ENCODE measurements at regions not wholly inside any gene's neighbourhood (a gene's known extent, or its start where the extent isn't known, plus 50 kb on each side); places are given as distances from the start of the nearest gene placed in this dataset.
"Not testable (repeated sequence)": the region's sequence is repeated elsewhere in the genome, so short reads cannot be mapped to it uniquely, and the experiment has no call there.

- DNase-seq (ENCODE audit: low read depth): no peak
Measured at GRCh38 chr7:127530148-127530547, 55.2 kb downstream of the GCC1 start.

GRCh38 chr7:127527561-127527960 is 57.8 kb downstream of the GCC1 start:
- no peak for DNase-seq (ENCODE audit: low read depth)

- no peak for DNase-seq (ENCODE audit: low read depth)
Measured at GRCh38 chr7:127525866-127526480, 59.4 kb downstream of the GCC1 start.

- no peak for DNase-seq (ENCODE audit: low read depth)
Measured at GRCh38 chr7:127516320-127516719, 69.1 kb downstream of the GCC1 start.

GRCh38 chr7:127514499-127514898 is 70.9 kb downstream of the GCC1 start:
- no peak for DNase-seq (ENCODE audit: low read depth)

- no peak for DNase-seq (ENCODE audit: low read depth)
Measured at GRCh38 chr7:127513311-127513710, 72.1 kb downstream of the GCC1 start.

- DNase-seq (ENCODE audit: low read depth): no peak
Measured at GRCh38 chr7:127512663-127513062, 72.7 kb downstream of the GCC1 start.

GRCh38 chr7:127504715-127505114 is 80.7 kb downstream of the GCC1 start:
- DNase-seq (ENCODE audit: low read depth): peak; percentile 7

GRCh38 chr7:127501817-127502216 is 83.6 kb downstream of the GCC1 start:
- no peak for DNase-seq (ENCODE audit: low read depth)

- DNase-seq (ENCODE audit: low read depth): no peak
Measured at GRCh38 chr7:127487381-127487780, 94.9 kb upstream of the ZNF800 start.

- no peak for DNase-seq (ENCODE audit: low read depth)
Measured at GRCh38 chr7:127486654-127487053, 94.1 kb upstream of the ZNF800 start.

- no peak for DNase-seq (ENCODE audit: low read depth)
Measured at GRCh38 chr7:127485482-127485881, 93.0 kb upstream of the ZNF800 start.

GRCh38 chr7:127484954-127485353 is 92.4 kb upstream of the ZNF800 start:
- no peak for DNase-seq (ENCODE audit: low read depth)

- DNase-seq (ENCODE audit: low read depth): no peak
Measured at GRCh38 chr7:127478461-127478860, 86.0 kb upstream of the ZNF800 start.

GRCh38 chr7:127478024-127478355 is 85.5 kb upstream of the ZNF800 start:
- no peak for DNase-seq (ENCODE audit: low read depth)

GRCh38 chr7:127477295-127478023 is 85.0 kb upstream of the ZNF800 start:
- no peak for DNase-seq (ENCODE audit: low read depth)

- no peak for DNase-seq (ENCODE audit: low read depth)
Measured at GRCh38 chr7:127476618-127477017, 84.1 kb upstream of the ZNF800 start.

GRCh38 chr7:127474457-127474856 is 81.9 kb upstream of the ZNF800 start:
- no peak for DNase-seq (ENCODE audit: low read depth)

- no peak for DNase-seq (ENCODE audit: low read depth)
Measured at GRCh38 chr7:127473409-127473808, 80.9 kb upstream of the ZNF800 start.

- DNase-seq (ENCODE audit: low read depth): no peak
Measured at GRCh38 chr7:127460077-127460476, 67.6 kb upstream of the ZNF800 start.

GRCh38 chr7:127451258-127451657 is 58.8 kb upstream of the ZNF800 start:
- DNase-seq (ENCODE audit: low read depth): not testable (repeated sequence)

GRCh38 chr7:127448566-127448965 is 56.1 kb upstream of the ZNF800 start:
- DNase-seq (ENCODE audit: low read depth): no peak

GRCh38 chr7:127447326-127447945 is 54.9 kb upstream of the ZNF800 start:
- DNase-seq (ENCODE audit: low read depth): peak; percentile 12

GRCh38 chr7:127446842-127447241 is 54.3 kb upstream of the ZNF800 start:
- no peak for DNase-seq (ENCODE audit: low read depth)
